GM12891 (cell line): ENCODE measurements at regions not wholly inside any gene's neighbourhood (a gene's known extent, or its start where the extent isn't known, plus 50 kb on each side); places are given as distances from the start of the nearest gene placed in this dataset.

Experiments
- PAX5 ChIP-seq: IDR thresholded peaks from 2 replicates; pipeline ENCODE4 v1.6.1; 2011; ENCODE audit warnings: low read length, moderate library complexity, mild to moderate bottlenecking; ENCODE audit not compliant: insufficient read depth, severe bottlenecking
- POLR2A ChIP-seq: IDR thresholded peaks from 2 replicates; pipeline ENCODE4 v1.6.1; 2011; ENCODE audit warnings: low read depth, low read length, control low read depth
- POLR2AphosphoS5 ChIP-seq: IDR thresholded peaks from 2 replicates; pipeline ENCODE4 v1.6.1; 2011; ENCODE audit warnings: low read depth, low read length, control low read depth
- POU2F2 ChIP-seq: IDR thresholded peaks from 2 replicates; pipeline ENCODE4 v1.6.1; 2011; ENCODE audit warnings: low read depth, mild to moderate bottlenecking, control low read depth, low read length, moderate library complexity
- SPI1 ChIP-seq: IDR thresholded peaks from 2 replicates; pipeline ENCODE4 v1.6.1; 2011; ENCODE audit warnings: low read depth, low read length, control low read depth
- TAF1 ChIP-seq: IDR thresholded peaks from 2 replicates; pipeline ENCODE4 v1.6.1; 2011; ENCODE audit warnings: low read depth, low read length, control low read depth

GRCh38 chr2:136522724-136523123 lies 242.6 kb upstream of the THSD7B start:
- no peak for TF ChIP-seq POLR2AphosphoS5
- no peak for TF ChIP-seq POLR2A
- TF ChIP-seq TAF1 = no peak
- no peak for TF ChIP-seq POU2F2
- no peak for TF ChIP-seq SPI1
- no peak for TF ChIP-seq PAX5
